ENCODE measurements at regions not wholly inside any gene's neighbourhood (a gene's known extent, or its start where the extent isn't known, plus 50 kb on each side); places are given as distances from the start of the nearest gene placed in this dataset.

DNA sequence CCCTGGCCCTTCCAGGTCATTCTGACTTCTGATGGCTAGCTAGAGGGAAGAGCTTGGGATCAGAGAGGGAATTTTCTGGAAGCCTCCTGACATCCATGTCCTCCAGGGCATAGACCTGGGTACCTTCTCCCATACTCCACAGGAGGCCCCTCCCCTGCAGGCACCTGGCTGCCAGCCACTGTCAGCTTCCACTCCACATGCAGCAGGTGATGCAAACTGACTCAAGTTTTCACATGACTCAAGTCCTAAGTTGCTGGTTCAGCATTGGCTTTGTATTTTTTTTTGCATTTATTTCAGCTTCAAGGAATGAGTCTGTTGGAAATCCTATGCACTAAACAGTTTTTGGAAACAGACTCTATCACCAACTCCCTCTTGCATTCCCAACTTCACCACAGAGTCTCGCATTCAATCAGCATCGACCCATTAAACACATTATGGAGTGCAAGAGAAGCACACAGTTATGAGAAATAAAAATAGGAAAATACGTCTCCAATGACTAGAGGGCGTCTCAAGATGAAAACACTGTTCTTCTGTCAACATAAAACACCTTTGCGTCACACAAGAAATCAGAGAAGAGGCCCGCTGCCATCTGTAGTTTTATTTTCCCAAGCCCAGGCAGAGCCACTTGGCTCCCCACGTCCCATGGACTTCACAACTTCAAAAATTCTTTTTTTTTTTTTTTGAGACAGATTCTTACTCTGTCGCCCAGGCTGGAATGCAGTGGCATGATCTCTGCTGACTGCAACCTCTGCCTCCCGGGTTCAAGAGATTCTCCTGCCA is 362.6 kb upstream of the MGMT start:
- intact Hi-C loops (cut with DNase I), result no loop called here
- H3K27me3 ChIP-seq, result no peaks in the 10 kb centered on the region
- H3K4me3 ChIP-seq, result no peak overlapping the region
- ATAC-seq, result no peak
- TF ChIP-seq, protein P1, sequence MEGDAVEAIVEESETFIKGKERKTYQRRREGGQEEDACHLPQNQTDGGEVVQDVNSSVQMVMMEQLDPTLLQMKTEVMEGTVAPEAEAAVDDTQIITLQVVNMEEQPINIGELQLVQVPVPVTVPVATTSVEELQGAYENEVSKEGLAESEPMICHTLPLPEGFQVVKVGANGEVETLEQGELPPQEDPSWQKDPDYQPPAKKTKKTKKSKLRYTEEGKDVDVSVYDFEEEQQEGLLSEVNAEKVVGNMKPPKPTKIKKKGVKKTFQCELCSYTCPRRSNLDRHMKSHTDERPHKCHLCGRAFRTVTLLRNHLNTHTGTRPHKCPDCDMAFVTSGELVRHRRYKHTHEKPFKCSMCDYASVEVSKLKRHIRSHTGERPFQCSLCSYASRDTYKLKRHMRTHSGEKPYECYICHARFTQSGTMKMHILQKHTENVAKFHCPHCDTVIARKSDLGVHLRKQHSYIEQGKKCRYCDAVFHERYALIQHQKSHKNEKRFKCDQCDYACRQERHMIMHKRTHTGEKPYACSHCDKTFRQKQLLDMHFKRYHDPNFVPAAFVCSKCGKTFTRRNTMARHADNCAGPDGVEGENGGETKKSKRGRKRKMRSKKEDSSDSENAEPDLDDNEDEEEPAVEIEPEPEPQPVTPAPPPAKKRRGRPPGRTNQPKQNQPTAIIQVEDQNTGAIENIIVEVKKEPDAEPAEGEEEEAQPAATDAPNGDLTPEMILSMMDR (IDR thresholded peaks at IDR 0.05), result no peak
- no peak for TF ChIP-seq POLR2A (IDR thresholded peaks at IDR 0.05)
- H3K36me3 ChIP-seq, result no peaks in the 10 kb centered on the region
- DNase-seq, result no peak
- peaks cover 0 to 20% (median 0%) of the 10 kb centered on the region in 12 donors for H3K4me1 ChIP-seq
- H3K9me3 ChIP-seq, result no peaks in the 10 kb centered on the region
- H3K27ac ChIP-seq, result peak overlapping the region in 2 of 12 donors; percentile 16 to 41
- WGBS, 4 donors, result 79 to 86% (median 81%) methylated on average over 9 of the region's 9 CpGs

DNA sequence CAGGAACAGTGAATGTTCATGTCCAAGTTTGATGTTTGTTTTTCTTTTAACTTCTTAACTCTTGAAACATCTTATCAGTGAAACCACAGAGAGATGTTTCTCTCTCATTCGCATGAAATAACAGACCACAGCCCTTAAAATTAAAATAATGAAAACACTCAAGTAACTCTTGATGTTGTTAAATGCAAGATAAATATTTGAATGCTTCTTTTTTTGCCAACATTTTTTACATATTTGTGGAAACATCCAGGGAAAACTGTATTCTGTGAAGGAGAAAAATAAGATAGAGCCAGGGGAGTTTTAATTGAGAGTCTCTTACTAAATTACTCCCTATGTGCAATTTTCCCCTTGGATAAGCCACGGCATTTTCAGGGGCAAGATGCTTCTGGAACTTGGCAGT is 361.8 kb upstream of the MGMT start:
- DNase-seq, result no peak
- Histone ChIP-seq H3K4me3 (no peak overlapping the region), H3K9me3 (no peaks in the 10 kb centered on the region), H3K36me3 (no peaks in the 10 kb centered on the region), H3K27me3 (no peaks in the 10 kb centered on the region), H3K4me1 (peaks cover 0 to 20% (median 0%) of the 10 kb centered on the region in 12 donors), H3K27ac (peak overlapping the region in 1 of 12 donors; percentile 16)
- ATAC-seq, result no peak
- intact Hi-C loops (cut with DNase I), result no loop called here
- 32 to 51% (median 48%) methylated on average over 2 of the region's 2 CpGs for WGBS, 4 donors
- TF ChIP-seq, protein P1 (IDR thresholded peaks at IDR 0.05), result no peak
- TF ChIP-seq POLR2A (IDR thresholded peaks at IDR 0.05), result no peak

DNA sequence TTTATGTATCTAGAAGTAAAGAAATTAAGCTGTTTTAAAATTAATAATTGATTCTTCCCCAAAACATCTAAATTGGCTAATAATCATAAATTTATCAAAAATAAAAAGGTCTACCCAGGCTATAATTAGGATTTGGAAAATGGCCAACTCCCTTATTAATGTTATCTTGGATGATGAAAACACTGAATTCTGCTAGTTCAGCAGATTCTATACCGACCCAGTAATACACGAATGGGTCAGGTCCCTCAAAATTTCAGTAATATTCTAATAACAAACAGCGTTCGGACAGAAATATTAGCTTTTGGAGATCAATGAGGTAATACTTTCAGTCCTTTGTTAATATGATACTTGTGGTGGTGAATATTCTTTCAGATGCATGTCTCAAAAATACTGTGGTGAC is 360.7 kb upstream of the MGMT start:
- no peaks in the 10 kb centered on the region for H3K36me3 ChIP-seq
- peaks cover 0 to 20% (median 0%) of the 10 kb centered on the region in 12 donors for H3K4me1 ChIP-seq
- no peak overlapping the region for H3K27ac ChIP-seq
- H3K4me3 ChIP-seq, result no peak overlapping the region
- 84 to 91% (median 88%) methylated on average over 4 of the region's 4 CpGs for WGBS, 4 donors
- ATAC-seq (no peak), DNase-seq (no peak)
- no peaks in the 10 kb centered on the region for H3K27me3 ChIP-seq
- H3K9me3 ChIP-seq, result no peaks in the 10 kb centered on the region
- intact Hi-C loops (cut with DNase I), result no loop called here
- TF ChIP-seq, protein P1 (IDR thresholded peaks at IDR 0.05), result no peak
- no peak for TF ChIP-seq POLR2A (IDR thresholded peaks at IDR 0.05)

DNA sequence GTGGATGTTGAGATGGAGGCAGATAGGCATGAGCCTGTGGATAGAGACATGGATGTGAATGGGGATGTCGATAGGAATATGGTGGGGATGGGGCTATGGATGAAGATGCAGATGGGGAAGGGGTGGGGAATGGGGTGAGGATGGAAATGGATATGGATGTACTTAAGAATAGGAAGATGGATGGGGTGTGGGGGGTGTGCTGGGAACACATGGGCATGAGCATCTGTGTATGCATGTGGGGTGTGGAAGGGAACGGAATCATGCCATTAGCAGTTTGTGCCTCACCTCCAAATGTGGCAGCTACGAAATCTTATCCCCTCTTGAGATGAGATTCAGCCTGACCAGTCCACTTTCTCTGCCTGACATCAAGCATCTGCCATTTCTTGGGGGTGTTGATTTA is 359.5 kb upstream of the MGMT start:
- WGBS, 4 donors, result 65 to 92% (median 83%) methylated on average over 3 of the region's 3 CpGs
- intact Hi-C loops (cut with DNase I), result no loop called here
- H3K4me3 ChIP-seq, result no peak overlapping the region
- H3K27ac ChIP-seq, result no peak overlapping the region
- DNase-seq (no peak), ATAC-seq (no peak)
- no peaks in the 10 kb centered on the region for H3K9me3 ChIP-seq
- H3K36me3 ChIP-seq, result no peaks in the 10 kb centered on the region
- H3K4me1 ChIP-seq, result peaks cover 0 to 20% (median 0%) of the 10 kb centered on the region in 12 donors
- TF ChIP-seq, protein P1 (IDR thresholded peaks at IDR 0.05), result no peak
- no peak for TF ChIP-seq POLR2A (IDR thresholded peaks at IDR 0.05)
- no peaks in the 10 kb centered on the region for H3K27me3 ChIP-seq
